H1 (cell line): ENCODE measurements at regions not wholly inside any gene's neighbourhood (a gene's known extent, or its start where the extent isn't known, plus 50 kb on each side); places are given as distances from the start of the nearest gene placed in this dataset.

Experiments
- CHD2 ChIP-seq: IDR thresholded peaks from 2 replicates; pipeline ENCODE4 v1.6.1; 2012; ENCODE audit warnings: low read length, improper control_type of control experiment
- CREB1 ChIP-seq: IDR thresholded peaks from 2 replicates; pipeline ENCODE4 v1.6.1; 2012; ENCODE audit warnings: inconsistent platforms
- CTCF ChIP-seq, 3 experiments: IDR thresholded peaks; 1 replicate in 2 of 3; 2 replicates in 1 of 3; pipeline versions ENCODE4 v1.5.1 to v1.6.1; 2011; ENCODE audit warnings: low read length in 3 of 3, mild to moderate bottlenecking in 3 of 3, inconsistent platforms in 2 of 3, low read depth in 1 of 3, moderate library complexity in 1 of 3; ENCODE audit not compliant: insufficient read depth in 1 of 3; ENCODE audit errors: control extremely low read depth in 1 of 3
- EZH2 ChIP-seq: fragments of 200-600 bp; sonication (generic); IDR thresholded peaks from 2 replicates; pipeline ENCODE4 v1.7.1; 2012; ENCODE audit warnings: low read depth, mild to moderate bottlenecking, moderate library complexity, low read length, inconsistent platforms; ENCODE audit not compliant: severe bottlenecking
- POLR2A ChIP-seq, 2 experiments: IDR thresholded peaks; 1 replicate in 1 of 2; 2 replicates in 1 of 2; pipeline ENCODE4 v1.6.1; 2011; ENCODE audit warnings: low read depth in 2 of 2, low read length in 2 of 2, mild to moderate bottlenecking in 2 of 2; ENCODE audit errors: control extremely low read depth in 1 of 2
- POLR2AphosphoS5 ChIP-seq: IDR thresholded peaks from 2 replicates; pipeline ENCODE4 v1.6.1; 2011; ENCODE audit warnings: low read depth, low read length
- TF ChIP-seq, protein P1 (sequence below): IDR thresholded peaks from 2 replicates; pipeline ENCODE4 v1.6.1; 2012; ENCODE audit warnings: inconsistent platforms

DNA sequence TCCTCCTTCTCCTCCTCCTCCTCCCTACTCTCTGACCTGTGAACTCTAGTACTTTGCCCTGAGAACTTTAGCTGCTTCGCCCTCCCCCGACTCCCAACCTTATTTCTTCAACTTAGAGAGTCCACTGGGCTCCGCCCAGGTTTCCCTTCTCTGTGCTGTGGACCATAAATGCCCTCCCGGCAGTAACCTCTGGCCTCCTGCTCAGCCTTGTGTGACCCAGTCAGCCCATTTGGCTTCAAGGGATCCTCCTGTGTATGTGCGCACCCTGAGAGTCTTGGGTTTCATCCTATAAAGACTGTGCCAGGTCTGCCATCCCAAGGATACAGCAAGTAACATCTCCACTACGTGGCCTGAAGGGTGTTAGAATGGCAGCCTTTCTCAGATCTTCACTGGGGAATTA is 275.6 kb upstream of the C16orf82 start:
- TF ChIP-seq CREB1 (no peak), POLR2AphosphoS5 (no peak), CHD2 (no peak), POLR2A (IDR thresholded peaks at IDR 0.05; ENCODE audit: control extremely low read depth in 1 of 2, low read depth in 2 of 2, low read length in 2 of 2) (no peak), CTCF (IDR thresholded peaks at IDR 0.05; ENCODE audit: control extremely low read depth in 1 of 3, insufficient read depth in 1 of 3, low read depth in 1 of 3, low read length in 3 of 3) (no peak), EZH2 (no peak)
- TF ChIP-seq, protein P1, sequence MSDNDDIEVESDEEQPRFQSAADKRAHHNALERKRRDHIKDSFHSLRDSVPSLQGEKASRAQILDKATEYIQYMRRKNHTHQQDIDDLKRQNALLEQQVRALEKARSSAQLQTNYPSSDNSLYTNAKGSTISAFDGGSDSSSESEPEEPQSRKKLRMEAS: no peak
